ENCODE measurements at regions not wholly inside any gene's neighbourhood (a gene's known extent, or its start where the extent isn't known, plus 50 kb on each side); places are given as distances from the start of the nearest gene placed in this dataset.

- Mint-ChIP-seq H3K4me1 (peaks cover 5% of the 10 kb centered on the region), H3K36me3 (no peaks in the 10 kb centered on the region), H3K4me3 (no peak overlapping the region), H3K9me3 (no peaks in the 10 kb centered on the region), H3K27ac (no peak overlapping the region)
- ATAC-seq, result no peak
- DNase-seq (ENCODE audit: low spot score in 2 of 2), result no peak
Measured at GRCh38 chr13:31884556-31884955, 145.2 kb downstream of the RXFP2 start.

GRCh38 chr13:31885994-31886393 lies 145.6 kb upstream of the FRY start:
- Mint-ChIP-seq H3K4me1 (peaks cover 5% of the 10 kb centered on the region), H3K9me3 (no peaks in the 10 kb centered on the region), H3K27ac (no peak overlapping the region), H3K36me3 (no peaks in the 10 kb centered on the region), H3K4me3 (no peak overlapping the region)
- ATAC-seq (no peak), DNase-seq (ENCODE audit: low spot score in 2 of 2) (no peak)

GRCh38 chr13:31887286-31887685 lies 144.3 kb upstream of the FRY start:
- no peak for DNase-seq (ENCODE audit: low spot score in 2 of 2)
- Mint-ChIP-seq H3K4me3 (no peak overlapping the region), H3K36me3 (no peaks in the 10 kb centered on the region), H3K27ac (no peak overlapping the region), H3K9me3 (no peaks in the 10 kb centered on the region), H3K4me1 (peaks cover 5% of the 10 kb centered on the region)
- no peak for ATAC-seq

- DNase-seq (ENCODE audit: low spot score in 2 of 2) (no peak), ATAC-seq (no peak)
- no peaks in the 10 kb centered on the region for H3K4me1 Mint-ChIP-seq
- H3K9me3 Mint-ChIP-seq, result no peaks in the 10 kb centered on the region
- no peak overlapping the region for H3K4me3 Mint-ChIP-seq
- H3K36me3 Mint-ChIP-seq, result no peaks in the 10 kb centered on the region
- H3K27ac Mint-ChIP-seq, result no peak overlapping the region
Measured at GRCh38 chr13:31890946-31891345, 140.6 kb upstream of the FRY start.

GRCh38 chr13:31891472-31891871 lies 140.1 kb upstream of the FRY start:
- no peaks in the 10 kb centered on the region for H3K9me3 Mint-ChIP-seq
- no peaks in the 10 kb centered on the region for H3K36me3 Mint-ChIP-seq
- H3K27ac Mint-ChIP-seq, result no peak overlapping the region
- ATAC-seq, result no peak
- H3K4me3 Mint-ChIP-seq, result no peak overlapping the region
- no peaks in the 10 kb centered on the region for H3K4me1 Mint-ChIP-seq
- DNase-seq (ENCODE audit: low spot score in 2 of 2), result no peak

GRCh38 chr13:31894931-31895330 lies 136.6 kb upstream of the FRY start:
- ATAC-seq, result no peak
- Mint-ChIP-seq H3K4me3 (no peak overlapping the region), H3K4me1 (peaks cover 14% of the 10 kb centered on the region), H3K9me3 (no peaks in the 10 kb centered on the region), H3K27ac (no peak overlapping the region), H3K36me3 (no peaks in the 10 kb centered on the region)
- no peak for DNase-seq (ENCODE audit: low spot score in 2 of 2)

- Mint-ChIP-seq H3K4me3 (no peak overlapping the region), H3K27ac (no peak overlapping the region), H3K9me3 (no peaks in the 10 kb centered on the region), H3K4me1 (peaks cover 14% of the 10 kb centered on the region), H3K36me3 (no peaks in the 10 kb centered on the region)
- DNase-seq (ENCODE audit: low spot score in 2 of 2), result no peak
- ATAC-seq, result no peak
Measured at GRCh38 chr13:31895691-31896090, 135.9 kb upstream of the FRY start.

GRCh38 chr13:31896427-31896826 lies 135.1 kb upstream of the FRY start:
- ATAC-seq, result no peak
- Mint-ChIP-seq H3K9me3 (no peaks in the 10 kb centered on the region), H3K4me1 (peaks cover 14% of the 10 kb centered on the region), H3K27ac (no peak overlapping the region), H3K36me3 (no peaks in the 10 kb centered on the region), H3K4me3 (no peak overlapping the region)
- no peak for DNase-seq (ENCODE audit: low spot score in 2 of 2)

GRCh38 chr13:31898378-31899071 lies 133.0 kb upstream of the FRY start:
- Mint-ChIP-seq H3K4me1 (peaks cover 21% of the 10 kb centered on the region), H3K27ac (no peak overlapping the region), H3K9me3 (no peaks in the 10 kb centered on the region), H3K4me3 (no peak overlapping the region), H3K36me3 (no peaks in the 10 kb centered on the region)
- ATAC-seq, result peak; percentile 47
- no peak for DNase-seq (ENCODE audit: low spot score in 2 of 2)

- no peaks in the 10 kb centered on the region for H3K36me3 Mint-ChIP-seq
- H3K4me3 Mint-ChIP-seq, result no peak overlapping the region
- H3K9me3 Mint-ChIP-seq, result no peaks in the 10 kb centered on the region
- no peak for DNase-seq (ENCODE audit: low spot score in 2 of 2)
- H3K4me1 Mint-ChIP-seq, result peaks cover 29% of the 10 kb centered on the region
- no peak for ATAC-seq
- no peak overlapping the region for H3K27ac Mint-ChIP-seq
Measured at GRCh38 chr13:31901985-31902384, 129.6 kb upstream of the FRY start.

- ATAC-seq, result no peak
- Mint-ChIP-seq H3K4me1 (peaks cover 21% of the 10 kb centered on the region), H3K36me3 (no peaks in the 10 kb centered on the region), H3K27ac (no peak overlapping the region), H3K4me3 (no peak overlapping the region), H3K9me3 (no peaks in the 10 kb centered on the region)
- no peak for DNase-seq (ENCODE audit: low spot score in 2 of 2)
Measured at GRCh38 chr13:31903111-31903815, 128.3 kb upstream of the FRY start.

GRCh38 chr13:31904941-31905824 lies 126.4 kb upstream of the FRY start:
- no peak for ATAC-seq
- no peak overlapping the region for H3K27ac Mint-ChIP-seq
- no peaks in the 10 kb centered on the region for H3K9me3 Mint-ChIP-seq
- H3K36me3 Mint-ChIP-seq, result no peaks in the 10 kb centered on the region
- peaks cover 15% of the 10 kb centered on the region for H3K4me1 Mint-ChIP-seq
- DNase-seq (ENCODE audit: low spot score in 2 of 2), result no peak
- H3K4me3 Mint-ChIP-seq, result no peak overlapping the region

GRCh38 chr13:31905961-31906360 lies 125.6 kb upstream of the FRY start:
- H3K36me3 Mint-ChIP-seq, result no peaks in the 10 kb centered on the region
- H3K27ac Mint-ChIP-seq, result no peak overlapping the region
- DNase-seq (ENCODE audit: low spot score in 2 of 2) (no peak), ATAC-seq (no peak)
- H3K9me3 Mint-ChIP-seq, result no peaks in the 10 kb centered on the region
- no peak overlapping the region for H3K4me3 Mint-ChIP-seq
- H3K4me1 Mint-ChIP-seq, result peaks cover 15% of the 10 kb centered on the region

- Mint-ChIP-seq H3K27ac (no peak overlapping the region), H3K4me3 (no peak overlapping the region), H3K4me1 (peaks cover 4% of the 10 kb centered on the region), H3K9me3 (no peaks in the 10 kb centered on the region), H3K36me3 (no peaks in the 10 kb centered on the region)
- ATAC-seq (no peak), DNase-seq (ENCODE audit: low spot score in 2 of 2) (no peak)
Measured at GRCh38 chr13:31908696-31909411, 122.7 kb upstream of the FRY start.

GRCh38 chr13:31909864-31910551 lies 121.6 kb upstream of the FRY start:
- H3K4me3 Mint-ChIP-seq, result no peak overlapping the region
- DNase-seq (ENCODE audit: low spot score in 2 of 2), result peak in 1 of 2 donors; percentile 48
- H3K27ac Mint-ChIP-seq, result no peak overlapping the region
- no peaks in the 10 kb centered on the region for H3K36me3 Mint-ChIP-seq
- no peaks in the 10 kb centered on the region for H3K9me3 Mint-ChIP-seq
- no peaks in the 10 kb centered on the region for H3K4me1 Mint-ChIP-seq
- ATAC-seq, result no peak

Measured in stimulated activated effector memory CD8-positive, alpha-beta T cell treated with anti-CD3 and anti-CD28 coated beads, Interleukin-12 subunit alpha, Interleukin-12 subunit beta, amount 100 ng/mL, for 72 hours (primary cell).